A549 (cell line): ENCODE measurements at regions not wholly inside any gene's neighbourhood (a gene's known extent, or its start where the extent isn't known, plus 50 kb on each side); places are given as distances from the start of the nearest gene placed in this dataset.

ENCODE experiments used
- CEBPB ChIP-seq, 2 experiments: fragments of >200 bp in 1 of 2; sonication (Bioruptor Twin) in 1 of 2; formaldehyde crosslinking in 1 of 2; IDR thresholded peaks; 2 replicates each; pipeline ENCODE4 v1.6.1; 2012 to 2016
- EHF ChIP-seq: fragments of 250-450 bp; sonication (Bioruptor Pico); IDR thresholded peaks from 2 replicates; pipeline ENCODE4 v1.5.0; 2020; ENCODE audit warnings: mild to moderate bottlenecking
- ESRRA ChIP-seq: fragments of 150-350 bp; IDR thresholded peaks from 2 replicates; pipeline ENCODE4 v1.6.1; 2014; ENCODE audit warnings: mild to moderate bottlenecking, low read length, borderline replicate concordance
- FOSL2 ChIP-seq, 2 experiments: fragments of 450-650 bp in 1 of 2; fragments of >200 bp in 1 of 2; sonication (Bioruptor Twin) in 1 of 2; formaldehyde crosslinking; IDR thresholded peaks; 2 replicates each; pipeline versions ENCODE4 v1.5.0 to v1.6.1; 2016 to 2020; ENCODE audit warnings: mild to moderate bottlenecking in 1 of 2, moderate library complexity in 1 of 2
- HDAC2 ChIP-seq: fragments of 200-600 bp; sonication (generic); IDR thresholded peaks from 2 replicates; pipeline ENCODE4 v1.6.1; 2016
- MYC ChIP-seq: IDR thresholded peaks from 2 replicates; pipeline ENCODE4 v1.6.1; 2012; ENCODE audit warnings: mild to moderate bottlenecking, inconsistent platforms, low read length, improper control_type of control experiment, borderline replicate concordance
- PBX3 ChIP-seq: IDR thresholded peaks from 2 replicates; pipeline ENCODE4 v1.6.1; 2012
- POLR2A ChIP-seq: IDR thresholded peaks from 2 replicates; pipeline ENCODE4 v1.6.1; 2012; ENCODE audit warnings: mild to moderate bottlenecking, low read length
- RARB ChIP-seq: fragments of 250-450 bp; sonication (Bioruptor Pico); IDR thresholded peaks from 2 replicates; pipeline ENCODE4 v1.8.0; 2021; ENCODE audit warnings: mild to moderate bottlenecking, moderate library complexity
- SMC3 ChIP-seq: fragments of >200 bp; sonication (Bioruptor Twin); formaldehyde crosslinking; IDR thresholded peaks from 3 replicates; pipeline ENCODE4 v1.6.1; 2018; ENCODE audit warnings: inconsistent platforms
- TP53 ChIP-seq: fragments of 250-450 bp; sonication (Bioruptor Pico); IDR thresholded peaks from 2 replicates; pipeline ENCODE4 v1.5.0; 2021; ENCODE audit warnings: mild to moderate bottlenecking, moderate library complexity
- TF ChIP-seq, protein P1 (sequence below): fragments of >200 bp; sonication (Bioruptor Twin); formaldehyde crosslinking; IDR thresholded peaks from 3 replicates; pipeline ENCODE4 v1.5.1; 2016
- TF ChIP-seq, protein P2 (sequence below): fragments of 250-450 bp; sonication (Bioruptor Pico); IDR thresholded peaks from 2 replicates; pipeline ENCODE4 v1.5.0; 2020; ENCODE audit warnings: low read depth, mild to moderate bottlenecking, moderate library complexity
- TF ChIP-seq, protein P3 (sequence below): IDR thresholded peaks from 2 replicates; pipeline ENCODE4 v1.6.1; 2012

DNA sequence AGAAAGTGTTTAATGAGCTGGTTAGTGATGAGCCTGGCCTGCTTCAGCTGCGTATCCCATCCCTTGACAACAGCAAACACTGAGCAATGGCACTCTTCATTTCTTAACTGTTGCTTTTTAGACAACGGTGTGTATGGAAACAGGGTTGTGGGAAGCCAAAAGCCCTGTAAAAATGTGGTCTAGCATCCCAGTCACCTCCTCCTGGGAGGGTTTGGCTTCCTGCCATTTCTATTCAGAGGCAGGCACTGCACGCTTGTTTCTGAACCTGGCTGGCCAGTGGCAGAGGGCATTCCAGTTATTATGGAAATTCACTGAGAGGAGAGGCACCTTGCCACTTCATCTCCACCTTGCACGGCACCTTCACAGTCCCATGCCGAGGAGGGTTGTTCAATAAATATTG, 123.0 kb upstream of the ADARB2 start:
- TF ChIP-seq EHF (CRISPR knock-in tag) = no peak
- TF ChIP-seq POLR2A = no peak
- TF ChIP-seq, protein P1, sequence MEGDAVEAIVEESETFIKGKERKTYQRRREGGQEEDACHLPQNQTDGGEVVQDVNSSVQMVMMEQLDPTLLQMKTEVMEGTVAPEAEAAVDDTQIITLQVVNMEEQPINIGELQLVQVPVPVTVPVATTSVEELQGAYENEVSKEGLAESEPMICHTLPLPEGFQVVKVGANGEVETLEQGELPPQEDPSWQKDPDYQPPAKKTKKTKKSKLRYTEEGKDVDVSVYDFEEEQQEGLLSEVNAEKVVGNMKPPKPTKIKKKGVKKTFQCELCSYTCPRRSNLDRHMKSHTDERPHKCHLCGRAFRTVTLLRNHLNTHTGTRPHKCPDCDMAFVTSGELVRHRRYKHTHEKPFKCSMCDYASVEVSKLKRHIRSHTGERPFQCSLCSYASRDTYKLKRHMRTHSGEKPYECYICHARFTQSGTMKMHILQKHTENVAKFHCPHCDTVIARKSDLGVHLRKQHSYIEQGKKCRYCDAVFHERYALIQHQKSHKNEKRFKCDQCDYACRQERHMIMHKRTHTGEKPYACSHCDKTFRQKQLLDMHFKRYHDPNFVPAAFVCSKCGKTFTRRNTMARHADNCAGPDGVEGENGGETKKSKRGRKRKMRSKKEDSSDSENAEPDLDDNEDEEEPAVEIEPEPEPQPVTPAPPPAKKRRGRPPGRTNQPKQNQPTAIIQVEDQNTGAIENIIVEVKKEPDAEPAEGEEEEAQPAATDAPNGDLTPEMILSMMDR = no peak
- TF ChIP-seq, protein P2, sequence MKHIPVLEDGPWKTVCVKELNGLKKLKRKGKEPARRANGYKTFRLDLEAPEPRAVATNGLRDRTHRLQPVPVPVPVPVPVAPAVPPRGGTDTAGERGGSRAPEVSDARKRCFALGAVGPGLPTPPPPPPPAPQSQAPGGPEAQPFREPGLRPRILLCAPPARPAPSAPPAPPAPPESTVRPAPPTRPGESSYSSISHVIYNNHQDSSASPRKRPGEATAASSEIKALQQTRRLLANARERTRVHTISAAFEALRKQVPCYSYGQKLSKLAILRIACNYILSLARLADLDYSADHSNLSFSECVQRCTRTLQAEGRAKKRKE = no peak
- TF ChIP-seq CEBPB (IDR thresholded peaks at IDR 0.05) = no peak
- no peak for TF ChIP-seq HDAC2
- TF ChIP-seq, protein P3, sequence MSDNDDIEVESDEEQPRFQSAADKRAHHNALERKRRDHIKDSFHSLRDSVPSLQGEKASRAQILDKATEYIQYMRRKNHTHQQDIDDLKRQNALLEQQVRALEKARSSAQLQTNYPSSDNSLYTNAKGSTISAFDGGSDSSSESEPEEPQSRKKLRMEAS = no peak
- no peak for TF ChIP-seq ESRRA
- TF ChIP-seq TP53 (CRISPR knock-in tag) = no peak
- TF ChIP-seq PBX3 = no peak
- TF ChIP-seq FOSL2 (IDR thresholded peaks at IDR 0.05) = no peak
- TF ChIP-seq FOSL2 (CRISPR knock-in tag; IDR thresholded peaks at IDR 0.05) = no peak
- TF ChIP-seq MYC = no peak
- no peak for TF ChIP-seq RARB (CRISPR knock-in tag)
- TF ChIP-seq SMC3 = no peak
